Upper lobe of left lung (tissue), 6 donors: ENCODE measurements at regions not wholly inside any gene's neighbourhood (a gene's known extent, or its start where the extent isn't known, plus 50 kb on each side); places are given as distances from the start of the nearest gene placed in this dataset.

Experiments used
- ATAC-seq, 2 donors: fragments of 200-7000 bp; cut with Tn5 transposase; one replicate each; pipeline ENCODE4 v1.9.1; 2022; ENCODE audit warnings: mild to moderate bottlenecking in 2 of 2, moderate library complexity in 2 of 2; ENCODE audit not compliant: low FRiP score in 2 of 2
- DNase-seq, 2 donors: peaks; one replicate each; pipeline ENCODE4 v3.0.0-alpha.2; 2019 to 2020
- H3K27ac ChIP-seq, 4 donors: fragments of 200-600 bp; sonication (generic); one replicate each; pipeline ENCODE4 v1.5.1; 2016 to 2019
- H3K27me3 ChIP-seq, 4 donors: fragments of 200-600 bp; sonication (generic); one replicate each; pipeline ENCODE4 v1.5.1; 2017 to 2019
- H3K36me3 ChIP-seq, 4 donors: fragments of 200-600 bp; sonication (generic); one replicate each; pipeline ENCODE4 v1.5.1; 2016 to 2019
- H3K4me1 ChIP-seq, 4 donors: fragments of 200-600 bp; sonication (generic); one replicate each; pipeline ENCODE4 v1.5.1; 2018 to 2019
- H3K4me3 ChIP-seq, 4 donors: fragments of 200-600 bp; sonication (generic); one replicate each; pipeline ENCODE4 v1.5.1; 2017 to 2019; ENCODE audit warnings: mild to moderate bottlenecking in 2 of 4, moderate library complexity in 1 of 4
- H3K9me3 ChIP-seq, 4 donors: fragments of 200-600 bp; sonication (generic); one replicate each; pipeline ENCODE4 v1.5.1; 2018 to 2019
- EP300 ChIP-seq, 4 donors: sonication (generic); formaldehyde crosslinking; IDR thresholded peaks; one replicate each; pipeline ENCODE4 v1.5.1; 2017; ENCODE audit warnings: antibody characterized with exemption in 4 of 4, control low read depth in 2 of 4
- POLR2A ChIP-seq, 4 donors: fragments of 450-650 bp; IDR thresholded peaks; one replicate each; pipeline ENCODE4 v1.5.1; 2016 to 2017; ENCODE audit warnings: antibody characterized with exemption in 4 of 4, mild to moderate bottlenecking in 2 of 4
- POLR2AphosphoS5 ChIP-seq, 2 donors: sonication (generic); formaldehyde crosslinking; IDR thresholded peaks; one replicate each; pipeline ENCODE4 v1.5.1; 2017; ENCODE audit warnings: antibody characterized with exemption in 2 of 2
- WGBS, 2 donors: methylation state at CpG; one replicate each; pipeline ENCODE4 v1.1.5; 2017 to 2018; 5-methylcytosine and 5-hydroxymethylcytosine counted together
- TF ChIP-seq, protein P1 (sequence below), 6 experiments: fragments of 450-650 bp in 4 of 6; fragments of 200-600 bp in 2 of 6; sonication (generic) in 2 of 6; IDR thresholded peaks; one replicate each; pipeline ENCODE4 v1.5.1; 2016 to 2019; ENCODE audit warnings: antibody characterized with exemption in 6 of 6
- donor health status: DM: no; HTN: no; CAD: no; lungs with moderate emphysema.
- donor health status: DM: no; HTN: yes; CAD: no; lungs with severe emphysema.

DNA sequence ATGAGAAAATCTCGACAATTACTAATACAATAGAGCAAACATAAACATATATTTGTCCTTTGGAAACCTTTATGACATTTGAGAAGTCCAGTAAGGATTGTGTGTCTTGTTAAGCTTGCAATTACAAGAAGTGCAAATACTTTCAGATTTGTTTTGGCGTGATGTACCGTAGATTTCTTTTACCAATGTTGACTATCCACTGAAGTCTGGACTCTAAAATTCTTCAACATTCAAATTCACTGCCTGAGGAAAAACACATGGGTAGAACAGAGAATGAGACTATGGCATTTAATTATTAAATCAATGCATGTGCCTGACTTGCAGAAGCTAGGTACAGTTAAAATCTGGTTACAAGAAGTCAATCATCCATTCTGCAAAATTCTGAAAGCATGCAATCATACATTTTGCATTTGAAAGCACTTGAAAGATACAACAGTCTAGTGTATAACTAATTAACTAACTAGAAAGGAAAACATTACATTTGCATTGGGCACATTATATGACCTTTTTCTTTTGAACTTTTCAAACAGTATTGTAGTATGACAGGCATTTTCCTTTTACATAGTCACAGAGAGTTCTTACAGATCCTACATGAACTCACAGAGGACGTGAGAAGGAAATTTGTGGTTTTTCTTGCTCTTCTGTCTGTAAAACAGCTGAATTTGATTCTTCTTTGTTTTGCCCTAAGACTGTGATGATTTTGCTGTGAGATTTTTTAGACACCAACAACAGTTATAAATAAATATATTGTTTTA is 511.1 kb upstream of the ADGRL4 start:
- Histone ChIP-seq H3K9me3 (no peaks in the 10 kb centered on the region), H3K4me1 (no peaks in the 10 kb centered on the region), H3K27ac (no peak overlapping the region), H3K36me3 (no peaks in the 10 kb centered on the region), H3K27me3 (no peaks in the 10 kb centered on the region), H3K4me3 (no peak overlapping the region)
- ATAC-seq (no peak), DNase-seq (no peak)
- 51% methylated on average over 4 of the region's 4 CpGs for WGBS, 2 donors
- TF ChIP-seq POLR2AphosphoS5 (IDR thresholded peaks at IDR 0.05) (no peak), EP300 (IDR thresholded peaks at IDR 0.05) (no peak), POLR2A (IDR thresholded peaks at IDR 0.05) (no peak)
- TF ChIP-seq, protein P1, sequence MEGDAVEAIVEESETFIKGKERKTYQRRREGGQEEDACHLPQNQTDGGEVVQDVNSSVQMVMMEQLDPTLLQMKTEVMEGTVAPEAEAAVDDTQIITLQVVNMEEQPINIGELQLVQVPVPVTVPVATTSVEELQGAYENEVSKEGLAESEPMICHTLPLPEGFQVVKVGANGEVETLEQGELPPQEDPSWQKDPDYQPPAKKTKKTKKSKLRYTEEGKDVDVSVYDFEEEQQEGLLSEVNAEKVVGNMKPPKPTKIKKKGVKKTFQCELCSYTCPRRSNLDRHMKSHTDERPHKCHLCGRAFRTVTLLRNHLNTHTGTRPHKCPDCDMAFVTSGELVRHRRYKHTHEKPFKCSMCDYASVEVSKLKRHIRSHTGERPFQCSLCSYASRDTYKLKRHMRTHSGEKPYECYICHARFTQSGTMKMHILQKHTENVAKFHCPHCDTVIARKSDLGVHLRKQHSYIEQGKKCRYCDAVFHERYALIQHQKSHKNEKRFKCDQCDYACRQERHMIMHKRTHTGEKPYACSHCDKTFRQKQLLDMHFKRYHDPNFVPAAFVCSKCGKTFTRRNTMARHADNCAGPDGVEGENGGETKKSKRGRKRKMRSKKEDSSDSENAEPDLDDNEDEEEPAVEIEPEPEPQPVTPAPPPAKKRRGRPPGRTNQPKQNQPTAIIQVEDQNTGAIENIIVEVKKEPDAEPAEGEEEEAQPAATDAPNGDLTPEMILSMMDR (IDR thresholded peaks at IDR 0.05): no peak

DNA sequence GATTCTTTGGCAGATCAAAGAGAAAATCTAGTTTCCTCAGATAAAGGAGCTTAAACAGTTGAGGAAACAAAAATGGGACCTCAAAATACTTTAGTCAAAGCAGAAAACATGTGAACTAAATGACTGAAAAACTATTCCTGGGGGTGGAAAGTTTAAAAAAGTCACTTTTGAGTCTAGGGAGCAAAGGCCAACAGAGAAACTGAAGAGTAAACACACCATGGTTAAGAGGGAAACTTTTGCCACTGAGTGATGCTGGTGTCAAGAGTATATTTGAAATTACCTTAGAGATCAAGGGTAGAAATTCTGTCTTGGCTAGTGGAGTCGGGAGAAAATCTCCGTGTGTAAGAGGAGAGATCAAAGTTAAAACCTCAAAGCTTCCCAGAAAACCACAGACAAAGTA is 501.2 kb upstream of the ADGRL4 start:
- no peaks in the 10 kb centered on the region for H3K9me3 ChIP-seq
- no peak for DNase-seq
- TF ChIP-seq, protein P1 (IDR thresholded peaks at IDR 0.05): no peak
- TF ChIP-seq EP300 (IDR thresholded peaks at IDR 0.05): no peak
- 31 to 46% methylated on average over 2 of the region's 2 CpGs for WGBS, 2 donors
- H3K27ac ChIP-seq: no peak overlapping the region
- H3K4me3 ChIP-seq: no peak overlapping the region
- no peak for ATAC-seq
- no peaks in the 10 kb centered on the region for H3K27me3 ChIP-seq
- H3K4me1 ChIP-seq: no peaks in the 10 kb centered on the region
- no peaks in the 10 kb centered on the region for H3K36me3 ChIP-seq

DNA sequence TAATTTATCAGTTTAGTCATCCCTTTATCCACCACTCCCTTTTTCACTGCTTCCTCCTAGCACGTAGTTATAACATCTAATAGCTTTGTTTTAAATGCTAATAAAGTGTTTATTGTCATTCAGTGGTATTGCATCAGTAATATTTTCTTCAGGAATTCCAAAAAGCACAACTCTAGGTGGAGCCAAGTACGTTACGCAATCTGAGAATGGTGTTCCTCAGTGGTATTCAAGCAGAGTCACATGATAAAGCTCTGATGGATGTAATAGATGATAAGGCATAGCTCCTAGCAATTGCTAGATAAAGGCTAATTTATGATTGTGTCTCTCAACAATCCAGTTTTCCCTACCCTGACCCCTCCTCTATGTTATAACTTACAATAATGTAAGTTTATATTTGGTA is 494.6 kb upstream of the ADGRL4 start:
- no peaks in the 10 kb centered on the region for H3K36me3 ChIP-seq
- no peaks in the 10 kb centered on the region for H3K27me3 ChIP-seq
- no peaks in the 10 kb centered on the region for H3K9me3 ChIP-seq
- 66 to 77% methylated on average over 3 of the region's 3 CpGs for WGBS, 2 donors
- no peak overlapping the region for H3K27ac ChIP-seq
- DNase-seq (no peak), ATAC-seq (no peak)
- no peaks in the 10 kb centered on the region for H3K4me1 ChIP-seq
- TF ChIP-seq, protein P1 (IDR thresholded peaks at IDR 0.05): no peak
- no peak for TF ChIP-seq POLR2AphosphoS5 (IDR thresholded peaks at IDR 0.05)
- no peak for TF ChIP-seq POLR2A (IDR thresholded peaks at IDR 0.05)
- no peak for TF ChIP-seq EP300 (IDR thresholded peaks at IDR 0.05)
- no peak overlapping the region for H3K4me3 ChIP-seq

DNA sequence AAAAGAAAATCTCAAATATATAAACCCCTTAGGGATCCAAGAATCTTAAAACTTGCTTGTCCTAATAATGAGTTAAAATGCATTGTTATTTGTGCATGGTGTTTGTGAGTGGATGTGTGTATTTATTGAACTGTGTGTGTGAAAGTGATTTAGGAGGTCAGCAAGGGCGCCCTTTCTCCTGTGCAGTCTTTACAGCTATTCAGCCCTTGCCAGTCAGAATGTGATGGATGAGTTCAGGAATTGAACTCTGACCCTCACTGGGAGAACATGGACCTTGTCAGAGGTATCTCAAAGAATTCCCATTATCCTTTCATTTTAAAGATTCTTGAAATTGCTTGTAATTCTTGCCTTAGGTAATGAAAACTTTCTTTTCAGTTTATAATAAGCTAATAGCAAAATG is 493.0 kb upstream of the ADGRL4 start:
- Histone ChIP-seq H3K36me3 (no peaks in the 10 kb centered on the region), H3K27me3 (no peaks in the 10 kb centered on the region), H3K4me3 (no peak overlapping the region), H3K27ac (no peak overlapping the region), H3K4me1 (no peaks in the 10 kb centered on the region), H3K9me3 (no peaks in the 10 kb centered on the region)
- ATAC-seq (no peak), DNase-seq (no peak)
- 69 to 71% methylated on average over 1 of the region's 1 CpG for WGBS, 2 donors
- no peak for TF ChIP-seq POLR2A (IDR thresholded peaks at IDR 0.05)
- TF ChIP-seq, protein P1 (IDR thresholded peaks at IDR 0.05): no peak
- no peak for TF ChIP-seq POLR2AphosphoS5 (IDR thresholded peaks at IDR 0.05)
- TF ChIP-seq EP300 (IDR thresholded peaks at IDR 0.05): no peak

DNA sequence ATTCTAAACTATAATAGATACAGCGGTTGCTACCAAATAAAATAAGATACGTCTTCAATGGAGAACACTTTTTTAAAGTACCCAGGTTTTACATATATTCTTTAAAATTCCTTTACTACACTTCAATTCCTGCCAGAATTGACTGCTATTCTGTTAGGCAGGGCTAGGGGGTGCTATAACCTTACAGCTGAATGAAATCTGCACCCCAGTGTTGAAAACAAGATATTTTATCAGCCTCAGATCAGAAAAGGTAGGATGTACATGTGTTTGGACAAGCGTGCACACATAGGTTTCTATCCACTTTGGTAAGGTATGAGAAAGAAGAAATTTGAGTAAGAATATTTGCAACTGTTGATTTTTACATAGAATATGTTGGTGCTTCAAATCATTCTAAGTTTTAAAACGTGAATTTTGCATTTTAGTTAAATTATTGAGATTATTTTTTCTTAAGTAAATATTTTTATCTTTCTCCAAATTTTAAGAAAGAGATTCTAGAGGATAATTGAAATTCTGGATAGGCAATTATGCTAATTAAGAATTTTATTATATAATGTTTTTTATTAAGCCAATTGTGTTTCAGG is 490.8 kb upstream of the ADGRL4 start:
- no peak for TF ChIP-seq EP300 (IDR thresholded peaks at IDR 0.05)
- TF ChIP-seq, protein P1 (IDR thresholded peaks at IDR 0.05): peak in 5 of 6 experiments; percentile 19 to 69 (median 51)
- TF ChIP-seq POLR2A (IDR thresholded peaks at IDR 0.05): no peak
- TF ChIP-seq POLR2AphosphoS5 (IDR thresholded peaks at IDR 0.05): no peak
- ATAC-seq (no peak), DNase-seq (no peak)
- no peak overlapping the region for H3K4me3 ChIP-seq
- no peaks in the 10 kb centered on the region for H3K27me3 ChIP-seq
- no peaks in the 10 kb centered on the region for H3K9me3 ChIP-seq
- no peaks in the 10 kb centered on the region for H3K36me3 ChIP-seq
- no peaks in the 10 kb centered on the region for H3K4me1 ChIP-seq
- WGBS, 2 donors: 32 to 37% methylated on average over 4 of the region's 4 CpGs
- no peak overlapping the region for H3K27ac ChIP-seq
